HL-60 (cell line): ENCODE measurements at regions not wholly inside any gene's neighbourhood (a gene's known extent, or its start where the extent isn't known, plus 50 kb on each side); places are given as distances from the start of the nearest gene placed in this dataset.

Experiments used
- DNase-seq, 2 experiments: peaks; one replicate each; pipeline ENCODE4 v3.0.0-alpha.2; 2010 to 2020; ENCODE audit warnings: low read depth in 1 of 2, low spot score in 1 of 2
- H3K27ac ChIP-seq: fragments of 250-450 bp; sonication (Bioruptor Pico); replicated peaks from 2 replicates; pipeline ENCODE4 v1.5.1; 2020; ENCODE audit warnings: mild to moderate bottlenecking, moderate library complexity
- H3K27me3 ChIP-seq: fragments of 250-450 bp; sonication (Bioruptor Pico); 2 replicates; pipeline ENCODE4 v1.5.1; 2021; ENCODE audit warnings: mild to moderate bottlenecking, moderate library complexity; ENCODE audit not compliant: insufficient read depth, poor library complexity, severe bottlenecking
- H3K4me3 ChIP-seq: replicated peaks from 2 replicates; pipeline ENCODE4 v1.5.1; 2011; ENCODE audit warnings: mild to moderate bottlenecking, control low read depth, low read length; ENCODE audit not compliant: insufficient read depth
- CTCF ChIP-seq: IDR thresholded peaks from one replicate; pipeline ENCODE4 v1.5.1; 2011; ENCODE audit warnings: low read length, control low read depth, inconsistent platforms; ENCODE audit not compliant: insufficient read depth
- GABPA ChIP-seq: IDR thresholded peaks from 2 replicates; pipeline ENCODE4 v1.6.1; 2012; ENCODE audit warnings: low read depth
- POLR2AphosphoS5 ChIP-seq: IDR thresholded peaks from 2 replicates; pipeline ENCODE4 v1.6.1; 2012; ENCODE audit warnings: low read depth
- REST ChIP-seq: IDR thresholded peaks from 2 replicates; pipeline ENCODE4 v1.6.1; 2012; ENCODE audit warnings: low read depth; ENCODE audit not compliant: insufficient replicate concordance
- SPI1 ChIP-seq: IDR thresholded peaks from 2 replicates; pipeline ENCODE4 v1.6.1; 2012; ENCODE audit warnings: low read depth, mild to moderate bottlenecking, borderline replicate concordance

GRCh38 chr16:59148056-59148768 is 414.1 kb upstream of the GOT2 start:
- no peak for DNase-seq
- TF ChIP-seq SPI1 (no peak), GABPA (no peak), CTCF (no peak), REST (no peak)
- H3K4me3 ChIP-seq, result no peak overlapping the region
- no peaks in the 10 kb centered on the region for H3K27me3 ChIP-seq
- H3K27ac ChIP-seq, result no peak overlapping the region

- Histone ChIP-seq H3K27me3 (no peaks in the 10 kb centered on the region), H3K27ac (no peak overlapping the region), H3K4me3 (no peak overlapping the region)
- DNase-seq, result no peak
- TF ChIP-seq GABPA (no peak), POLR2AphosphoS5 (no peak), CTCF (no peak), SPI1 (no peak), REST (no peak)
Measured at GRCh38 chr16:59146140-59146539, 412.0 kb upstream of the GOT2 start.

- TF ChIP-seq POLR2AphosphoS5 (no peak), REST (no peak), SPI1 (no peak), GABPA (no peak), CTCF (no peak)
- DNase-seq, result no peak
- Histone ChIP-seq H3K4me3 (no peak overlapping the region), H3K27ac (no peak overlapping the region), H3K27me3 (no peaks in the 10 kb centered on the region)
Measured at GRCh38 chr16:59144841-59145240, 410.7 kb upstream of the GOT2 start.
